Activated T-cell treated with anti-CD3 and anti-CD28 coated beads, Interleukin-2, amount 50 U/mL, for 24 hours (primary cell): ENCODE measurements at regions not wholly inside any gene's neighbourhood (a gene's known extent, or its start where the extent isn't known, plus 50 kb on each side); places are given as distances from the start of the nearest gene placed in this dataset.

Source experiments
- DNase-seq: peaks from one replicate; pipeline ENCODE4 v3.0.0-alpha.2; 2020
- H3K27ac Mint-ChIP-seq: 2 replicates; pipeline ENCODE4 v1.8.0; 2020; ENCODE audit warnings: mild to moderate bottlenecking, mixed read lengths
- H3K27me3 Mint-ChIP-seq: 2 replicates; pipeline ENCODE4 v1.8.0; 2020; ENCODE audit warnings: mixed read lengths
- H3K36me3 Mint-ChIP-seq: 2 replicates; pipeline ENCODE4 v1.8.0; 2020; ENCODE audit warnings: low read depth, mixed read lengths
- H3K4me1 Mint-ChIP-seq: 2 replicates; pipeline ENCODE4 v1.8.0; 2020; ENCODE audit warnings: low read depth, mixed read lengths
- H3K4me3 Mint-ChIP-seq: 2 replicates; pipeline ENCODE4 v1.8.0; 2020; ENCODE audit warnings: mild to moderate bottlenecking, moderate library complexity, mixed read lengths
- H3K9me3 Mint-ChIP-seq: 2 replicates; pipeline ENCODE4 v1.8.0; 2020; ENCODE audit warnings: mixed read lengths

DNA sequence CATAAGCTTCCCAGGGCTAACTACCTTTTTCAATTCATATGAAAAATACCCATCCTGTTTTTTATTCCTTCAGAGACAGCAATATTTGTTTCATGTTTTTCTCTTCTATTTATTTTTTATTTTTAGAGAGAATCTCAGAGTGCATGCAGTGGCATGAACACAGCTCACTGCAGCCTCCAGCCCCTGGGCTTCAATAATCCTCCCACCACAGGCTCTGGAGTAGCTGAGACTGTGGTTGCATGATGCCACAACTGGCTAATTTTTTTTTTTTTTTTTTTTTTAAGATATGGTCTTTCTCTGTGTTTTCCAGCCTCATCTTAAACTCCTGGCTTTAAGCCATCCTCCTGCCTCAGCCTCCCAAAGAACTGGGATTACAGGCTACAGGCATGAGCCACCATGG is 296.7 kb upstream of the AKR1E2 start:
- no peak for DNase-seq

DNA sequence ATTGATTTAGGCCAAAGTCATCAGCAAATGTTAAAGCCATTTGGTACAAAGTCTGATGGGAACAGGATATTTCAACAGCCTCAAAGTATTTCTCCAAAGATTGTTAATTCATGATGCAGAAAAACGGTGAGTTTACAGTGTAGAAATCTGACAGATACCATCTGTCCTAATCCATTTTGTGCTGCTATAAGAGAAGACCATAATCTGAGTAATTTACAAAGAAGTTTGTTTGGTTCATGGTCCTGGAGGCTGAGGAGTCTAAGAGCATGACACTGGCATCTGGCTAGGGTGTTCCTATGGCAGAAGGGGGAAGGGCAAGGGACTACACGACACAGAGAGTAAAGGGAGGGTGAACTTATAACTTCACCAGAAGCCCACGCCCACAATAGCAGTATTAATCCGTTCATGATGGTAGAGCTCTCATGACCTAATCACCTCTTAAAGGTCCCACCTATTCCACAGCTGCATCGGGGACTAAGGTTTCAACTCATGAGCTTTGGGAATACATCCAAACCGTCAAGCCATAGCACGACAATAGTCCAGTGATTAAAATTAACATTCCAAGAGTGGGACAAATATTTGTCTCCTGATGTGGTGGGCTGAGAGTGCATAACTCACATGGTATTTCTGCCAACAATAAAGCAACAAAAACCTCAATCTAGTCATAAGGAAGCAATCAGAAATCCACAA is 298.6 kb upstream of the AKR1E2 start:
- no peaks in the 10 kb centered on the region for H3K36me3 Mint-ChIP-seq
- peaks cover 34% of the 10 kb centered on the region for H3K27me3 Mint-ChIP-seq
- no peak overlapping the region for H3K27ac Mint-ChIP-seq
- no peak for DNase-seq
- H3K4me3 Mint-ChIP-seq = no peak overlapping the region
- H3K4me1 Mint-ChIP-seq = peaks cover 1% of the 10 kb centered on the region
- no peaks in the 10 kb centered on the region for H3K9me3 Mint-ChIP-seq

More for the DNA sequence above, 296.7 kb upstream of the AKR1E2 start:
- H3K4me1 Mint-ChIP-seq = peaks cover 2% of the 10 kb centered on the region
- no peak overlapping the region for H3K4me3 Mint-ChIP-seq
- peaks cover 22% of the 10 kb centered on the region for H3K27me3 Mint-ChIP-seq
- no peak overlapping the region for H3K27ac Mint-ChIP-seq
- no peaks in the 10 kb centered on the region for H3K9me3 Mint-ChIP-seq
- H3K36me3 Mint-ChIP-seq = no peaks in the 10 kb centered on the region

GRCh38 chr10:4526311-4526731 is 299.7 kb upstream of the AKR1E2 start:
- no peaks in the 10 kb centered on the region for H3K9me3 Mint-ChIP-seq
- no peak overlapping the region for H3K4me3 Mint-ChIP-seq
- no peak overlapping the region for H3K27ac Mint-ChIP-seq
- H3K36me3 Mint-ChIP-seq = no peaks in the 10 kb centered on the region
- no peaks in the 10 kb centered on the region for H3K4me1 Mint-ChIP-seq
- H3K27me3 Mint-ChIP-seq = peaks cover 35% of the 10 kb centered on the region
- DNase-seq = no peak

DNA sequence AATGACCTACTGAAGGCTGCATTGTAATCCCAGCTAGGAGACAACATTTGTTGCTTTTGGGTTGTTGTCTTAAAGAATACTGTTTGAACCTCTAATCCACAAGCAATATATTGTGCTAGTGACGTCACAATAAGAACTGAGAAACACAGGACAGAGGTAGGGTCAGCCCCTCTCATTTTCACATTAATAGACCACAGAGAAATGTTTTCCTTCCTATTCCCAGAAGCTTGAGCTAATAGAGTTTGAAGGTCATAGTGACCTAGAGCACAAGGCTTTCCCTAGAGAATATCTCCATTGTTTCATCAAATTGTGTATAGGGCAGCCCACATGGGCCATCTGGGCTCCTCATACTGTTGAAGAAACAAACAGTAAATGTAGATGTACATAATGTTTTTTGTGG is 300.9 kb upstream of the AKR1E2 start:
- peaks cover 31% of the 10 kb centered on the region for H3K27me3 Mint-ChIP-seq
- H3K4me3 Mint-ChIP-seq = no peak overlapping the region
- no peak overlapping the region for H3K27ac Mint-ChIP-seq
- H3K9me3 Mint-ChIP-seq = no peaks in the 10 kb centered on the region
- no peaks in the 10 kb centered on the region for H3K4me1 Mint-ChIP-seq
- H3K36me3 Mint-ChIP-seq = no peaks in the 10 kb centered on the region
- no peak for DNase-seq

- no peak overlapping the region for H3K4me3 Mint-ChIP-seq
- H3K4me1 Mint-ChIP-seq = no peaks in the 10 kb centered on the region
- DNase-seq = no peak
- no peaks in the 10 kb centered on the region for H3K9me3 Mint-ChIP-seq
- no peaks in the 10 kb centered on the region for H3K36me3 Mint-ChIP-seq
- H3K27me3 Mint-ChIP-seq = peaks cover 39% of the 10 kb centered on the region
- no peak overlapping the region for H3K27ac Mint-ChIP-seq
Measured at GRCh38 chr10:4522296-4523000, 303.6 kb upstream of the AKR1E2 start.

DNA sequence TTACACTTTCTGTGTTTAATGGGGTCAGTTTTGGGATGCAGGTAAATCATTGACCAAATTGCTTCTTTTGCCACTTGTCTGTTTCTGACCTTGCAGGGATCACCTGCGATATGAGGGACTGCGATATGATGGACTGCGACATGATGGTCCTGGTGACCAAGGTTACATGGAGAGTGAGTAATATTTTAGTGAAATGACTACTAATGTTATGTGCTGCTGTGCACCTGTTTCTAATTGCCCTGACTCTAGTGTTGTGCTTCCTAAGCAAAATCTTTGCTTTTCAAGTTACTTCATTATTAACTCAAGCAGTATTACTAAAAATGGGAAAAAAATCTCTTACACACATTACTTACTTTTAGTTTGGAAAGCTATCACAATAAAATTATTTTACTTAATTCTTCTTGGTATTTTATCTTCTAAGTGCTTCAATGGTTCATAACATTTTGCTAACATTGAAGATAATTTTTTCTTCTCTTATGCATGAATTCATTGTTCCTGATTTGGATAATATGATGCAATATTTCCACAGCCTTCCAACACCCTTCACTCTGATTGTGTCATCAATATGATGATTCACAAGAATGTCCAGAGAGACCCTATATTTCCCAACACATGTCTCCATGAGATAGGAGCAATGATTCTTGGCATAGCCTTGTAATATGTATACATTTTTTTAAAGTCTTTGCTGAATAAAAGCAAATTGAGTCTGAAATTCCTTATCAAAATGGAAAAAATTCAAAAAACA is 306.2 kb upstream of the AKR1E2 start:
- no peak overlapping the region for H3K4me3 Mint-ChIP-seq
- H3K4me1 Mint-ChIP-seq = no peaks in the 10 kb centered on the region
- no peak overlapping the region for H3K27ac Mint-ChIP-seq
- peaks cover 41% of the 10 kb centered on the region for H3K27me3 Mint-ChIP-seq
- no peaks in the 10 kb centered on the region for H3K9me3 Mint-ChIP-seq
- H3K36me3 Mint-ChIP-seq = no peaks in the 10 kb centered on the region
- DNase-seq = no peak

DNA sequence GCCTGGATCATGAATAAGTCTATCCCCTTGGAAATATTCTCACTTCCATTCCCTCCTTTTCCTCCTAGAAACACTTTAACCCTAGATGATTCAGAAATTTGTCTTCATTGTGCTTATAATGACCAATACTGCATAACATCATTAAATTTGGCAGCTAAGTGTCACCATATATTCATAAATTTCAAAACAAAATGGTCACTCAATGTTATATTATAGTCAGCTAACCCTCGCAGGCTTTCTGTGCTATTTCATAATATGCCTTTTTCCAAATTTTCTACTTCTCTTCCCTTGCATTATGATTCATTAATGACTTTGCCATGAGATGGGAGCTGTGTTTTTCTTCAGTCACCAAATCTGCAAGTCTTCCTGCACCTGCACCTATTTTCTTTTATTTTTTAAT is 308.3 kb upstream of the AKR1E2 start:
- no peak overlapping the region for H3K4me3 Mint-ChIP-seq
- peaks cover 35% of the 10 kb centered on the region for H3K27me3 Mint-ChIP-seq
- no peak overlapping the region for H3K27ac Mint-ChIP-seq
- no peaks in the 10 kb centered on the region for H3K36me3 Mint-ChIP-seq
- H3K4me1 Mint-ChIP-seq = peaks cover 8% of the 10 kb centered on the region
- DNase-seq = no peak
- H3K9me3 Mint-ChIP-seq = no peaks in the 10 kb centered on the region

DNA sequence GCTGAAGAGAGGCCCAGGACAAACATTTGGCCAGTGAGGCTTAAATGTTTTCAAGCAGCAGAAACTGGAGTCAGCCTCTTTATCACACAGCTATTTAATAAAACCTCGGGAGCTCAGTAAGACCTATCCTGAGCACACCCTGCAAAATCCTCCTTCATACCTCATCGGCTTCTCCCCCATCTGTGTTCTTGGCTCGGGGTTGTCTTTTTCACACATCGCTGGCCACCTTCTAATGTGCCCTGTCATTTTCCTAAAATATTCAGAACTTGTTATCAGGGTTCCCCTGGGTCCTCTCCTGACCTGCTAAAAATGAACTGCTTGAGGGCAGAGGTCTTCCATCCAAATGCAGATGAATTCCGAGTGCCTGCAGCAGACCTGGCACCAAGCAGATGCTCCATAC is 310.3 kb upstream of the AKR1E2 start:
- Mint-ChIP-seq H3K27ac (no peak overlapping the region), H3K9me3 (no peaks in the 10 kb centered on the region), H3K36me3 (no peaks in the 10 kb centered on the region), H3K4me3 (no peak overlapping the region), H3K4me1 (peaks cover 8% of the 10 kb centered on the region), H3K27me3 (peaks cover 30% of the 10 kb centered on the region)
- DNase-seq = no peak

DNA sequence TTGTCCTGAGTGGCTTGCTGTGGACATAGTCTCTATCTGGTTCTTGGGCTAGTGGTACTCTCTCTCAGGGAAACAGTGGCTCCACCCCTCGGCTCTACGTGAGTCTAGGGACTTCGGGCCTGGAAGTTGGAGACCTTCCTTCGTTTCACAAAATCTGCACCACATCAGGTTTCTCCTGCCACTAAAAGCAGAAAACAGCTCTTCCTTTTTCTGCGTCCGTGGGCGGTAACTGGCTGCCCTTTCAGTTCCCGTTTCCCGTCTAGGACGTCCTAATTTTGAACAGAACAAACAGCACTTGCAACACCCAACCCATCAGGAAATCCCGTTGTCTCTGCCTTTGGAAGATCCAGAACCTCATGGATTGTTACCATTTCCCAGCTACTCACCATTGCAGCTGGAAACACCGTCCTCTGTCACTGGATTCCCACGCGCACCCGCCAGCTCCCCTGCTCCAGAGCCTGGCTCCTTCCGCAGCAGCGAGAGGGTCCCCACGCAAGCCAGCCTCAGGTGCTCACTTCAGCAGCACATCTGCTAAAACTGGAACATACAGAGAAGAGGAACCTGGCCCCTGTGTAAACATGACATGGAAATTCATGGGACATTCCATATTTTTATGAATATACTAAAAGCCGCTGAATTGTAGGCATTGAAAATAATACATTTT is 311.4 kb upstream of the AKR1E2 start:
- H3K27me3 Mint-ChIP-seq = peaks cover 28% of the 10 kb centered on the region
- no peaks in the 10 kb centered on the region for H3K9me3 Mint-ChIP-seq
- H3K4me3 Mint-ChIP-seq = no peak overlapping the region

GRCh38 chr10:4512671-4513240 is 313.3 kb upstream of the AKR1E2 start:
- H3K36me3 Mint-ChIP-seq = no peaks in the 10 kb centered on the region
- H3K9me3 Mint-ChIP-seq = no peaks in the 10 kb centered on the region
- no peak overlapping the region for H3K4me3 Mint-ChIP-seq
- peaks cover 8% of the 10 kb centered on the region for H3K4me1 Mint-ChIP-seq
- peaks cover 28% of the 10 kb centered on the region for H3K27me3 Mint-ChIP-seq
- H3K27ac Mint-ChIP-seq = no peak overlapping the region
- no peak for DNase-seq

More for the DNA sequence above, 311.4 kb upstream of the AKR1E2 start:
- no peaks in the 10 kb centered on the region for H3K36me3 Mint-ChIP-seq
- no peak for DNase-seq
- peaks cover 8% of the 10 kb centered on the region for H3K4me1 Mint-ChIP-seq
- H3K27ac Mint-ChIP-seq = no peak overlapping the region

GRCh38 chr10:4512196-4512595 is 313.8 kb upstream of the AKR1E2 start:
- Mint-ChIP-seq H3K27me3 (peaks cover 22% of the 10 kb centered on the region), H3K4me1 (peaks cover 8% of the 10 kb centered on the region), H3K36me3 (no peaks in the 10 kb centered on the region), H3K4me3 (no peak overlapping the region), H3K27ac (no peak overlapping the region), H3K9me3 (no peaks in the 10 kb centered on the region)
- no peak for DNase-seq

DNA sequence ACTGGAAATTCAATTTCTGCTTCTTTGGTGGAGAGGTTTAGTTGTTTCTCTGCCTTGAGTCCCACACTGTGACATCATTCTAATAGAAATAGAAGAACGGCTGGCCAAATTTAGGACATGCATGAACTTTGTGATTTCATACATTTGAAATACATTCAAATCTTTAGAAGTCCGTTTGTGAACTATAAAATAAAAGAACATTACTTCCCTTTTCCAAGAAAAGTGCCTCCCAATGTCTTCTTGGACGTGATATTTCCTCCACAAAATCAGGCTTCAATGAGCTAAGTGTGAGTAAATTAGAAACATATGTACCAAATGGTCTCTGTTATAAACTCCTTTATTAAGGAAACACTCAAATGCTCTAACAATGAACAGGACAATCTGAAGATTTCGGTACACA is 314.5 kb upstream of the AKR1E2 start:
- no peaks in the 10 kb centered on the region for H3K36me3 Mint-ChIP-seq
- H3K9me3 Mint-ChIP-seq = no peaks in the 10 kb centered on the region
- H3K27ac Mint-ChIP-seq = no peak overlapping the region
- peaks cover 22% of the 10 kb centered on the region for H3K27me3 Mint-ChIP-seq
- H3K4me3 Mint-ChIP-seq = no peak overlapping the region
- DNase-seq = no peak
- peaks cover 8% of the 10 kb centered on the region for H3K4me1 Mint-ChIP-seq

DNA sequence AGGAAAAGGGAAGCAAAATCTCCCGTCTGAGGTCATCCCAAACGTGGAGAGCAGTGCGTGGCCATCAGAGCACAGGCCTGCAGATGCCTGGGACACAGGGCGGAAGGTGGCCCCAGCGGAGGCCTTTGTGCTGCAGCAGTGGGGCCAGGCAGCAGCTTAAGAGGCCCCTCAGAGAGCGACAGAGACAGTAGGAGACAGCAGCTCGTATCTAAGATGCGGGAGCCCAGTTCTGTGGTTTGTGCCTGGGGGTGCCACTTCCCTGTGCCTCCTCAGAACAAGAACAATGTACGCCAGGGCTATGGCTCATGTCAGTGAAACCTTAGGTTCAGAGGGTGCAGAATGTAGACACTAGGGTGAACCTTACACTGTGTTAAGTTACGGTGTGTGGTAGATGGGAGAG is 316.6 kb upstream of the AKR1E2 start:
- no peak for DNase-seq
- no peaks in the 10 kb centered on the region for H3K9me3 Mint-ChIP-seq
- no peak overlapping the region for H3K27ac Mint-ChIP-seq
- H3K4me1 Mint-ChIP-seq = peaks cover 4% of the 10 kb centered on the region
- no peak overlapping the region for H3K4me3 Mint-ChIP-seq
- H3K36me3 Mint-ChIP-seq = no peaks in the 10 kb centered on the region
- H3K27me3 Mint-ChIP-seq = peaks cover 9% of the 10 kb centered on the region

GRCh38 chr10:4506095-4506494 is 319.9 kb upstream of the AKR1E2 start:
- Mint-ChIP-seq H3K9me3 (no peaks in the 10 kb centered on the region), H3K4me1 (no peaks in the 10 kb centered on the region), H3K27me3 (peaks cover 8% of the 10 kb centered on the region), H3K4me3 (no peak overlapping the region), H3K36me3 (no peaks in the 10 kb centered on the region), H3K27ac (no peak overlapping the region)
- DNase-seq = no peak
